Fibroblast of villous mesenchyme (primary cell): ENCODE measurements at regions not wholly inside any gene's neighbourhood (a gene's known extent, or its start where the extent isn't known, plus 50 kb on each side); places are given as distances from the start of the nearest gene placed in this dataset.

Experiments
- DNase-seq: peaks from one replicate; pipeline ENCODE4 v3.0.0-alpha.2; 2010; ENCODE audit warnings: low read depth
- H3K4me3 ChIP-seq: 2 replicates; pipeline ENCODE4 v1.5.1; 2011; ENCODE audit warnings: low read depth, mild to moderate bottlenecking, low read length
- CTCF ChIP-seq: IDR thresholded peaks from 2 replicates; pipeline ENCODE4 v1.5.1; 2012; ENCODE audit warnings: low read depth, mild to moderate bottlenecking, low read length; ENCODE audit not compliant: insufficient read depth

DNA sequence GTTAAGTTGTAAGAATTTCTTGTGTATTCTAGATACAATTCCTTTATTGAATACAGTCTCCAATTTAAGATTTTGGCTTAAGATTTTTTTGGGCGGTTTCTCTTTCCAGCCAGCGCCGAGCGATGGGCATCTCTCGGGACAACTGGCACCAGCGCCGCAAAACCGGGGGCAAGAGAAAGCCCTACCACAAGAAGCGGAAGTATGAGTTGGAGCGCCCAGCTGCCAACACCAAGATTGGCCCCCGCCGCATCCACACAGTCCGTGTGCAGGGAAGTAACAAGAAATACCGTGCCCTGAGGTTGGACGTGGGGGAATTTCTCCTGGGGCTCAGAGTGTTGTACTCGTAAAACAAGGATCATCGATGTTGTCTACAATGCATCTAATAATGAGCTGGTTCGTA, 278.7 kb upstream of the TARS1 start:
- no peak for DNase-seq
- H3K4me3 ChIP-seq, result no peak overlapping the region
- no peak for TF ChIP-seq CTCF

DNA sequence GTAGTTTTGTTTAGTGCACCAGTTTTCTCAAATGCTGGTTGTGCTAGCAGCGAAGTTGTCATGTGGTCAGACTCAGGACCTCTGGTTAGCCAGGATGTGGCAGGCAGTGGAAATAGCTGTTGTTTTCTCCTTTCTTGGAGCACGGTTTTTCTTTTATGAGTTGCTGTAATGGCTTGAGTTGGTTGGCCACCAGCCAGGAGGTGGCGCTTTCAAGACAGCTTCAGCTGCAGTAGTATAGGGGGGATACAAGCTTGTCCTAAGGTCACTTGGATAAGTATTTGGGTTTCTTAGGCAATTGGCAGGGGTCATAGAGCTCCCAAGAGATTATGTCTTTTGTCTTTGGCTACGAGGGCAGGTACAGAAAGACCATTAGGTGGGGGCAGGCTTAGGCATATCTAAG, 274.2 kb upstream of the TARS1 start:
- no peak for DNase-seq
- H3K4me3 ChIP-seq, result no peak overlapping the region
- no peak for TF ChIP-seq CTCF

DNA sequence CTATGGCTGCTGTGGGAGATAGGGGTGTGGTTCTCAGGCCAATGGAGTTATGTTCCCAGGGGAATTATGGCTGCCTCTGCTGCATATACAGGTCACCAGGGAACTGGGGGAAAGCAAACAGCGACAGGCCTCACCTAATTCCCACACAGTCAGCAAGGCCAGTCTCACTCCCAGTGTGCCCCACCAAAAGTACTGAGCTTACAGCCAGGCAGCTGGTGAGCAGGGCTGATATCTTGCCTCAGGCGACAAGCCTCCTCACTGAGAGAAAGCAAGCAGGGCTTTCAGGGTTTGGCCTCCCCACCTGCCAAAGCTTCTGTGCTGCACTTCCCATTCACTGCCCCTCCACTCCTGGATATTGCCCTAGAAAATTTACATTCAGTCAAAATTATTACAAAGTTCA, 273.8 kb upstream of the TARS1 start:
- no peak overlapping the region for H3K4me3 ChIP-seq
- no peak for DNase-seq
- TF ChIP-seq CTCF, result no peak

DNA sequence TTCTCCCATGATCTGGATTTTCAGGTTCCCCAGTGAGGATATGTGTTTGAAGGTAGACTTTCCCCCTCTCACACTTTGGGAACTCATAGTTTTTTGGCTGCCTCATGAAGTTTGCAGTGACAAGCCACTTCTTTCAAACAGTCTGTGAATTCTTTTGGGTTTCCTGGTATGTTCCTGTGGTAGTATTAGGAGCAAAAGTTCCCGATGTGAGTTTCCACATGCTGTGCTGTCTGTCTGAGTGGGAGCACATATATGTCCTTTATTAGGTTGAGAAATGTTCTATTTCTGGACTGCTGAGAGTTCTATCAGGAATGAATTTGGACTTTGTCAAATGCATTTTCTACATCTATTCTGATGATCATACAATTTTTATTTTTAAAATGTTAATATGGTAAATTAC, 273.2 kb upstream of the TARS1 start:
- no peak for TF ChIP-seq CTCF

GRCh38 chr5:33170411-33170810, 270.4 kb upstream of the TARS1 start:
- H3K4me3 ChIP-seq, result no peak overlapping the region
- no peak for TF ChIP-seq CTCF
- DNase-seq, result no peak

More for the DNA sequence above, 273.2 kb upstream of the TARS1 start:
- no peak overlapping the region for H3K4me3 ChIP-seq
- no peak for DNase-seq

GRCh38 chr5:33174383-33174782, 266.4 kb upstream of the TARS1 start:
- no peak for TF ChIP-seq CTCF
- DNase-seq, result no peak
- H3K4me3 ChIP-seq, result no peak overlapping the region

DNA sequence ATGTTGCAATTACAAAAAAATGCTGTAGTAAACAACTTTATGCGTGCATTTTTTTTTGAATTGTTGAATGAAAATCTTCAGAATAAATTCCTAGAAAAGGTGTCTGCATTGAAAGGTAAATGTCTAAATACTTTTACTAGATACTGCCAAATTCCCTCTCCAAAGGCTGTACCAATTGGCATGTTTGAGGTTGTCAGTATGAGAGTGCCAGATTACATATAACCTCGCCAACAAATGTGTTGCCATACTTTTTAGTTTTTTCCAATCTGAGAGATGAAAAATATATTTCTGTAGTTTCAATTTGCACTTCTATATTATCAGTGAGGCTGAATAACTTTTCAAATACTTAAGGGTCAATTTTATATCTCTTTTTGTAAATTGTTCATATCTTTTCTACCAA, 261.5 kb upstream of the TARS1 start:
- no peak for DNase-seq
- no peak for TF ChIP-seq CTCF
- no peak overlapping the region for H3K4me3 ChIP-seq
